ENCODE measurements at regions not wholly inside any gene's neighbourhood (a gene's known extent, or its start where the extent isn't known, plus 50 kb on each side); places are given as distances from the start of the nearest gene placed in this dataset.

DNA sequence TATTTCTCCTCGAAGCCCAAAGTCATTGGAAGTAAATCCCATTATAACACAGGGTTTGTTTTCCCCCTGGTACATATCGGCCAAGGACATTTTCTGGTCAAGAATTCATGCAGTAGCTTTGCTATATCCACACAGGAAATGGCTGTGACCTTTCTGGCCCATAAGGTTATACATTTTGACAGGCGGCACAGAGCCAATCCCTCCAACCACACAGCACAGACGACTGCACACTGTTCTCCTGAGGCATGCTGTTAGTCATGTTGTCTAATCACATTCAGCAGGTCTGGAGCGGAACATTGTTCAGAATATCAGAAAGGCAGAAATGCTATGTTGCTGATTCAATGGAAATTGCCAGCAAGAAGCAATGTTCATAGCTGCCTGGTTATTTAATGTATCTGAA lies 742.3 kb upstream of the SLC8A1 start:
- DNase-seq (ENCODE audit: low read depth in 1 of 2, low spot score in 1 of 2) (no peak), ATAC-seq (no peak), FAIRE-seq (no peak)
- no peak overlapping the region for H3K4me3 ChIP-seq
- H3K4me2 ChIP-seq = no peak overlapping the region
- CTCF ChIA-PET = interaction anchor here (0.7 to 1.3 kb wide), 2 partner anchors 9 to 669 kb away, joined by 3 read pairs; no protein-coding TSS in a partner anchor
- no peak overlapping the region for H3K27ac ChIP-seq
- H3K4me1 ChIP-seq = no peaks in the 10 kb centered on the region
- WGBS (ENCODE audit: missing lambda C conversion rate) = 23% methylated on average over 5 of the region's 5 CpGs
- POLR2A ChIA-PET = no interaction called here
- H3K9me3 ChIP-seq = no peaks in the 10 kb centered on the region
- TF ChIP-seq SMC3 (IDR thresholded peaks at IDR 0.05) (no peak), RAD21 (conservative IDR thresholded peaks at IDR 0.05 in 1 of 2, IDR thresholded peaks at IDR 0.05 in 1 of 2) (no peak), ZNF302 (CRISPR knock-in tag; IDR thresholded peaks at IDR 0.05) (no peak), PHF8 (IDR thresholded peaks at IDR 0.05; ENCODE audit: borderline replicate concordance, low read depth) (no peak), HOXB5 (CRISPR knock-in tag; IDR thresholded peaks at IDR 0.05) (no peak), RFX5 (IDR thresholded peaks at IDR 0.05) (no peak), BHLHE40 (IDR thresholded peaks at IDR 0.05; ENCODE audit: low read depth, low read length) (no peak)
- TF ChIP-seq, protein P1, sequence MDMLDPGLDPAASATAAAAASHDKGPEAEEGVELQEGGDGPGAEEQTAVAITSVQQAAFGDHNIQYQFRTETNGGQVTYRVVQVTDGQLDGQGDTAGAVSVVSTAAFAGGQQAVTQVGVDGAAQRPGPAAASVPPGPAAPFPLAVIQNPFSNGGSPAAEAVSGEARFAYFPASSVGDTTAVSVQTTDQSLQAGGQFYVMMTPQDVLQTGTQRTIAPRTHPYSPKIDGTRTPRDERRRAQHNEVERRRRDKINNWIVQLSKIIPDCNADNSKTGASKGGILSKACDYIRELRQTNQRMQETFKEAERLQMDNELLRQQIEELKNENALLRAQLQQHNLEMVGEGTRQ (IDR thresholded peaks at IDR 0.05) = no peak
- TF ChIP-seq, protein P2, sequence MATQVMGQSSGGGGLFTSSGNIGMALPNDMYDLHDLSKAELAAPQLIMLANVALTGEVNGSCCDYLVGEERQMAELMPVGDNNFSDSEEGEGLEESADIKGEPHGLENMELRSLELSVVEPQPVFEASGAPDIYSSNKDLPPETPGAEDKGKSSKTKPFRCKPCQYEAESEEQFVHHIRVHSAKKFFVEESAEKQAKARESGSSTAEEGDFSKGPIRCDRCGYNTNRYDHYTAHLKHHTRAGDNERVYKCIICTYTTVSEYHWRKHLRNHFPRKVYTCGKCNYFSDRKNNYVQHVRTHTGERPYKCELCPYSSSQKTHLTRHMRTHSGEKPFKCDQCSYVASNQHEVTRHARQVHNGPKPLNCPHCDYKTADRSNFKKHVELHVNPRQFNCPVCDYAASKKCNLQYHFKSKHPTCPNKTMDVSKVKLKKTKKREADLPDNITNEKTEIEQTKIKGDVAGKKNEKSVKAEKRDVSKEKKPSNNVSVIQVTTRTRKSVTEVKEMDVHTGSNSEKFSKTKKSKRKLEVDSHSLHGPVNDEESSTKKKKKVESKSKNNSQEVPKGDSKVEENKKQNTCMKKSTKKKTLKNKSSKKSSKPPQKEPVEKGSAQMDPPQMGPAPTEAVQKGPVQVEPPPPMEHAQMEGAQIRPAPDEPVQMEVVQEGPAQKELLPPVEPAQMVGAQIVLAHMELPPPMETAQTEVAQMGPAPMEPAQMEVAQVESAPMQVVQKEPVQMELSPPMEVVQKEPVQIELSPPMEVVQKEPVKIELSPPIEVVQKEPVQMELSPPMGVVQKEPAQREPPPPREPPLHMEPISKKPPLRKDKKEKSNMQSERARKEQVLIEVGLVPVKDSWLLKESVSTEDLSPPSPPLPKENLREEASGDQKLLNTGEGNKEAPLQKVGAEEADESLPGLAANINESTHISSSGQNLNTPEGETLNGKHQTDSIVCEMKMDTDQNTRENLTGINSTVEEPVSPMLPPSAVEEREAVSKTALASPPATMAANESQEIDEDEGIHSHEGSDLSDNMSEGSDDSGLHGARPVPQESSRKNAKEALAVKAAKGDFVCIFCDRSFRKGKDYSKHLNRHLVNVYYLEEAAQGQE (IDR thresholded peaks at IDR 0.05) = no peak

DNA sequence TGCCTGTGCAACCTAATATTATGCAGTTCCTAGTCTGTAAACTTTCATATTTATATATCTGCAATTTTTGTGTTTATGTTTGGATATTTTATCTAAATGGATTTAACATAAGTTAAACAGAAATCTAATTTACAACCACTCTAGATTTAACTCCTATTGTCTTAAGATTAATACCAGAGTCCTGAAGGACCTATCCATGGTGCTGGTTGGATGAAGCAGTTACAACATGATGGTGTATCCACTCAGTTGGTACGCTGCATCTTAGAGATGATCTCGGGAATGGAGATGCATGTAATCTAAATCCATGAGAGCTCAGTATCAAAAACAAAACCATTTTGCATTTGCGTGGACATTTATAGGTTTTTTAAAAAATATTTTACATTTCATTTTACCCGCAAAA lies 745.9 kb upstream of the SLC8A1 start:
- H3K4me2 ChIP-seq = no peak overlapping the region
- WGBS (ENCODE audit: missing lambda C conversion rate) = 22% methylated on average over 4 of the region's 4 CpGs
- no peak for TF ChIP-seq ZSCAN20 (CRISPR knock-in tag; IDR thresholded peaks at IDR 0.05)
- no peak for TF ChIP-seq TP53 (CRISPR knock-in tag; IDR thresholded peaks at IDR 0.05)
- TF ChIP-seq, protein P2 (IDR thresholded peaks at IDR 0.05) = peak; percentile 85
- ATAC-seq (no peak), DNase-seq (ENCODE audit: low read depth in 1 of 2, low spot score in 1 of 2) (no peak), FAIRE-seq (no peak)
- no peak overlapping the region for H3K27ac ChIP-seq
- H3K4me1 ChIP-seq = no peaks in the 10 kb centered on the region
- H3K9me3 ChIP-seq = no peaks in the 10 kb centered on the region
- ChIA-PET CTCF (no interaction called here), POLR2A (no interaction called here)
- no peak overlapping the region for H3K4me3 ChIP-seq

- no peak for DNase-seq (ENCODE audit: low read depth in 1 of 2, low spot score in 1 of 2)
- no peak overlapping the region for H3K4me3 ChIP-seq
- ChIA-PET CTCF (interaction anchor here (1.2 kb wide), 1 partner anchor 10 kb away, joined by 3 read pairs; no protein-coding TSS in a partner anchor), POLR2A (no interaction called here)
- H3K27ac ChIP-seq = no peak overlapping the region
- FAIRE-seq = no peak
- no peak for ATAC-seq
- 0% methylated on average over 1 of the region's 1 CpG for WGBS (ENCODE audit: missing lambda C conversion rate)
- no peaks in the 10 kb centered on the region for H3K9me3 ChIP-seq
- no peaks in the 10 kb centered on the region for H3K4me1 ChIP-seq
- no peak overlapping the region for H3K4me2 ChIP-seq
- no peak for TF ChIP-seq CTCF (IDR thresholded peaks at IDR 0.05)
- no peak for TF ChIP-seq FOXS1 (CRISPR knock-in tag; IDR thresholded peaks at IDR 0.05)
- no peak for TF ChIP-seq EHMT2 (IDR thresholded peaks at IDR 0.05; ENCODE audit: low read depth)
- no peak for TF ChIP-seq POLR2A (IDR thresholded peaks at IDR 0.05; ENCODE audit: low read length)
- TF ChIP-seq NFE2L2 (conservative IDR thresholded peaks at IDR 0.05; ENCODE audit: low read length) = no peak
- TF ChIP-seq, protein P3, sequence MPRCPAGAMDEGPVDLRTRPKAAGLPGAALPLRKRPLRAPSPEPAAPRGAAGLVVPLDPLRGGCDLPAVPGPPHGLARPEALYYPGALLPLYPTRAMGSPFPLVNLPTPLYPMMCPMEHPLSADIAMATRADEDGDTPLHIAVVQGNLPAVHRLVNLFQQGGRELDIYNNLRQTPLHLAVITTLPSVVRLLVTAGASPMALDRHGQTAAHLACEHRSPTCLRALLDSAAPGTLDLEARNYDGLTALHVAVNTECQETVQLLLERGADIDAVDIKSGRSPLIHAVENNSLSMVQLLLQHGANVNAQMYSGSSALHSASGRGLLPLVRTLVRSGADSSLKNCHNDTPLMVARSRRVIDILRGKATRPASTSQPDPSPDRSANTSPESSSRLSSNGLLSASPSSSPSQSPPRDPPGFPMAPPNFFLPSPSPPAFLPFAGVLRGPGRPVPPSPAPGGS (IDR thresholded peaks at IDR 0.05) = no peak
- no peak for TF ChIP-seq NPAS2 (CRISPR knock-in tag; IDR thresholded peaks at IDR 0.05; ENCODE audit: borderline replicate concordance)
- no peak for TF ChIP-seq CHD2 (IDR thresholded peaks at IDR 0.05; ENCODE audit: low read length, partially characterized antibody)
- TF ChIP-seq NR3C1 (IDR thresholded peaks at IDR 0.05) = no peak
- TF ChIP-seq, protein P4, sequence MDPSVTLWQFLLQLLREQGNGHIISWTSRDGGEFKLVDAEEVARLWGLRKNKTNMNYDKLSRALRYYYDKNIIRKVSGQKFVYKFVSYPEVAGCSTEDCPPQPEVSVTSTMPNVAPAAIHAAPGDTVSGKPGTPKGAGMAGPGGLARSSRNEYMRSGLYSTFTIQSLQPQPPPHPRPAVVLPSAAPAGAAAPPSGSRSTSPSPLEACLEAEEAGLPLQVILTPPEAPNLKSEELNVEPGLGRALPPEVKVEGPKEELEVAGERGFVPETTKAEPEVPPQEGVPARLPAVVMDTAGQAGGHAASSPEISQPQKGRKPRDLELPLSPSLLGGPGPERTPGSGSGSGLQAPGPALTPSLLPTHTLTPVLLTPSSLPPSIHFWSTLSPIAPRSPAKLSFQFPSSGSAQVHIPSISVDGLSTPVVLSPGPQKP (IDR thresholded peaks at IDR 0.05; ENCODE audit: low read depth, low read length) = no peak
Measured at GRCh38 chr2:41199334-41199733, 747.4 kb upstream of the SLC8A1 start.

Data from A549 (cell line).